GM19438 (cell line): ENCODE measurements at regions not wholly inside any gene's neighbourhood (a gene's known extent, or its start where the extent isn't known, plus 50 kb on each side); places are given as distances from the start of the nearest gene placed in this dataset.
"Not testable (repeated sequence)": the region's sequence is repeated elsewhere in the genome, so short reads cannot be mapped to it uniquely, and the experiment has no call there.

Source experiments
- ATAC-seq: cut with Tn5 transposase; IDR thresholded peaks from one replicate; pipeline ENCODE4 v1.9.1; 2021; ENCODE audit warnings: low read depth; ENCODE audit not compliant: unreplicated experiment

DNA sequence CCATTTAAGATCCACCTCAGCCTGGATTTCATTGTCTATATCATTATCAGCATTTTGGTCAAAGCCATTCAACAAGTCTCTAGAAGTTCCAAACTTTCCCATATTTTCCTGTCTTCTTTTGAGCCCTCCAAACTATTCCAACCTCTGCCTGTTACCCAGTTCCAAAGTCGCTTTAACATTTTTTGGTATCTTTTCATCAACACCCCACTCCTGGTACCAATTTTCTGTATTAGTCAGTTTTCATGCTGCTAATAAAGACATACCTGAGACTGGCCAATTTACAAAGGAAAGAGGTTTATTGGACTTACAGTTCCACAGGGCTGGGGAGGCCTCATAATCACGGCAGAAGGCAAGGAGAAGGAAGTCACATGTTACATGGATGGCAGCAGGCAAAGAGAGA lies 982.9 kb downstream of the TAF11L14 start:
- not testable (repeated sequence) for ATAC-seq

DNA sequence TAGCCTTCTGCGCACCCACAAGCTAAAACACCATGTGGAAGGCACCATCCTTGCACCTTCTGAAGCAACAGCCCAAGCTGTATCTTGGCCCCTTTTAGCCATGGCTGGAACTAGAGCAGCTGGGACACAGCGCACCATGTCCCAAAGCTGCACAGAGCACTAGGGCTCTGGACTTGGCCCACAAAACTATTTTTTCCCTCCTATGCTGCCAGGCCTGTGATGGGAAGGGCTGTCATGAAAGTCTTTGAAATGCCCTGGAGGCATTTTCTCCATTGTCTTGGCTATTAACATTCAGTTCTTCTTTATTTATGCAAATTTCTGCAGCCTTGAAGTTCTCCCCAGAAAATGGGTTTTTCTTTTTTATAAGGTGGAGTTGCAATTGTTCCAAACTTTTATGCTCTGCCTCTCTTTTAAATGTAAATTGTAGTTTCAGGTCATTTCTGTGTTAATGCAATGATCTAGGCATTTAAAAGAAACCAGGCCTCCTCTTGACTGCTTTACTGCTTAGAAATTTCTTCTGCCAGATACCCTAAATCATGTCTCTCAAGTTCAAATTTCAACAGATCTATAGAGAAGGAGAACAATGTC lies 996.3 kb downstream of the TAF11L14 start:
- ATAC-seq = no peak

- no peak for ATAC-seq
These were observed 1018.4 kb downstream of the TAF11L14 start for GRCh38 chr5:18652404-18653215.

DNA sequence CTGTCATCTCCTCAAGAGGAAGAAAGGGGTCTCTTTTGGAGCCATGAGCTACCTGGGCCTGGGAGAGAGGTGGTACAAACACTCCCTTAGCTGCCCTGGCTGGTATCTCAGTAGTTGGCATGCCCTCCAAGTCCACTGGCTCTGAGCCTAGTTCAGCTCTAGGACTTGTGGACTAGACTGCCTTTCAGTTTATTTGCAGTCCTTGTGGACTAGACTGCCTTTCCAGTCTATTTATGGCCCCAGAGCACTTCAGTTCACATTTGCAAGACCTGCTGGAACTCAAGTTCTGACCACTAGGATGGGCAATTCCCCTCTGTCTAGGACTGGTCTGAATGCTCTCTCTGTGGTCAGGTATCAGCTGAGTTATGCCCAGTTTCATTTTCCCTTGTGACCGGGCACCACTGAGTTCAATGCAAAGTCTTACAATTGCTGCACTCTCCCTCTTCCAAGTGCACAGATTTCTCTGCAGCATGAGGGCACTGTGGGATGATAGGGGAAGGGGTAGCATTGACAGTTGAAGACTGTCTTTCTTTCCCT lies 1019.0 kb downstream of the TAF11L14 start:
- ATAC-seq = no peak

GRCh38 chr5:18660511-18660910 lies 1026.3 kb downstream of the TAF11L14 start:
- no peak for ATAC-seq

GRCh38 chr5:18662231-18662630 lies 1028.0 kb downstream of the TAF11L14 start:
- no peak for ATAC-seq

GRCh38 chr5:18674212-18674611 lies 1040.0 kb downstream of the TAF11L14 start:
- not testable (repeated sequence) for ATAC-seq

DNA sequence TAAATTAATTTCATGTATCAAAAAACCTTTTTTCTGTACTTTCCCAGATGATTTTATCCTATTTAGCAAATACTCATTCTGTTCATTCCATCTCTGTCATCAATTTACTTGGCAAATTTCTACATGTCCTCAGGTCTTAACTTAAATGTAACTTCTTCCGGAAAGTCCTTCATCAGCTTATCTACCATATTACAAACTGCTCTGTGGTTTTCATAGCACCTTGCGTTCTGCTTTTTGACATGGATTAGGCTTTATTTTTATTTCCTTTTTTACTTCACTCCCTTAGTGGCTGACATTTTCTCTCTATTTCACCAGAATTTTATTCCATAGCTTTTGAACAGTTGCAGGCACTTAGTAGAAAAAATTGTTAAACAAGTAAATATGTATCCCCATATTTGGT lies 1040.8 kb downstream of the TAF11L14 start:
- no peak for ATAC-seq

DNA sequence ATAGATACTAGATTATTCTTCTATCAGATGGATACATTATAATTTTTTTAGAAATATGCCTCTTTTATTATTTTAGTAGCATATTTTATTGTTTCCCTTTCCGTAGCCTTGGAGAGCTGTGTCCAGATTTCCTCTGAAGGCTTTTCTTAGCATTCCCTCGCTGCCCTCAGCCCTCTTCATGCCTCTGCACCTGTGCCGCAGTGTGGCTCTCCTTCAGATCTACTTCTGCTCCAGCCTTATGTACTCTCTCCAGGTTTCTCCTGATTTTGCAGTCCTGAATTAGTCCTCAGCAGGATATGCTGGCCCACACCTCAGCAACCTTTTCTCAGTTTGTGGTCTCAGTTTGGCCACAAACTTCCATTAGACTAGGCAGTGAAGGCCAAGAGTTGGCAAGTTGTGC lies 1052.0 kb downstream of the TAF11L14 start:
- ATAC-seq = no peak

DNA sequence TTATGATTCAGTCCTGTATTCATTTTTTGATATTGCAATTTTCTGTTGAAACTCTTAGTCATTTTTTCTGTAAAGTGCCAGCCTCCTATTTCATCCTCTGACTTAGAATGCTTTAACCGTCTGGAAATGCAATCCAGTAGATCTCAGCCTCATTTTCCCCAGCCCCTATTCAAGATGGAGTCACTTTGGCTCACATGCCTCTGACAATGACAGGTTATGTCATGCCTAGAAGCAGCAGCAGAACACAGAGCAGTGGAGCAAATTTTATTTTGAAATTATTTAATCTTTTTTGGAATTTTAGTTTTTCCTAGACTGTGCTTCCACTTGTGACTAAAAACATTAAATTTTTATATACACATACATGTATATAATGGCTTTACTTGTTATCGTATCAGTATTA lies 1053.2 kb downstream of the TAF11L14 start:
- no peak for ATAC-seq

GRCh38 chr5:18699681-18700080 lies 1065.4 kb downstream of the TAF11L14 start:
- no peak for ATAC-seq

- ATAC-seq = no peak
These were observed 1068.6 kb downstream of the TAF11L14 start for GRCh38 chr5:18702821-18703220.

DNA sequence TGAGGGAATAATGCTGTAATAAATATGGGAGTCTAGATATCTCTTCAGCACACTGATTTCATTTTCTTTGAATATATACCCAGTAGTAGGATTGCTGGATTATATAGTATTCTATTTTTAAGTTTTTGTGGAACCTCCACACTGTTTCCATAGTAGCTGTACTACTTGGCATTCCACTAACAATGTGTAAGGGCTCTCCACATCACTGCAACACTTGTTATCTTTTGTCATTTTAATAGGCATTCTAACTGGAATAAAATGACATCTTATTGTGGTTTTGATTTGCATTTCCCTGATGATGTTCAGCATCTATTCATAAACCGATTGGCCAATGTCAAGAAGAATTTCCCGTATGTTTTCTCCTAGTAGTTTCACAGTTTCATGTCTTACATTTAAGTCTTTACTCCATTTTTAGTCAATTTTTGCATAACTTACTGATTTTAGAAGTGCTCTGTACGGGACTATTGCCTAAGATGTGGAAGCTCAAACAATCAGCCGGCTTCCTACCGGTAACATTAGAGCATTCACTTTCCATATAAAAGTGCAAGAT lies 1078.8 kb downstream of the TAF11L14 start:
- ATAC-seq = no peak

DNA sequence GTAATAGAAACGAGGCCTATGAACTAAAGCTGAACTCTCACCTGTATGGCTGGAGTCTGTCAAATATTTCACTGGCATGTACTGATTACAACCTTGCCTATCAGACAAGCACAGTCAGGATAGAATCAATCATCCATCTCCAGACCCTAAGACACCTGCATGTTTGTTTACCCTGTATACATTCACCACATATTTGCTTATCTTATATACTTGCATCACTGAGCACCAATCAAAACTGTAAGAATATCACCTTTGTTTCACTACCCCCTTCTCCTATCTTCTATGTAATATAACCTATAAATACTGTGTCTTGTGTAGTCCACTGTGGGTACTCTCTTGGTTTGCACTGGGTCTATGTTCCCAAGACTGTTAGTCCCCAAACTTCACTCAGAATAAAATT lies 1085.7 kb downstream of the TAF11L14 start:
- no peak for ATAC-seq

DNA sequence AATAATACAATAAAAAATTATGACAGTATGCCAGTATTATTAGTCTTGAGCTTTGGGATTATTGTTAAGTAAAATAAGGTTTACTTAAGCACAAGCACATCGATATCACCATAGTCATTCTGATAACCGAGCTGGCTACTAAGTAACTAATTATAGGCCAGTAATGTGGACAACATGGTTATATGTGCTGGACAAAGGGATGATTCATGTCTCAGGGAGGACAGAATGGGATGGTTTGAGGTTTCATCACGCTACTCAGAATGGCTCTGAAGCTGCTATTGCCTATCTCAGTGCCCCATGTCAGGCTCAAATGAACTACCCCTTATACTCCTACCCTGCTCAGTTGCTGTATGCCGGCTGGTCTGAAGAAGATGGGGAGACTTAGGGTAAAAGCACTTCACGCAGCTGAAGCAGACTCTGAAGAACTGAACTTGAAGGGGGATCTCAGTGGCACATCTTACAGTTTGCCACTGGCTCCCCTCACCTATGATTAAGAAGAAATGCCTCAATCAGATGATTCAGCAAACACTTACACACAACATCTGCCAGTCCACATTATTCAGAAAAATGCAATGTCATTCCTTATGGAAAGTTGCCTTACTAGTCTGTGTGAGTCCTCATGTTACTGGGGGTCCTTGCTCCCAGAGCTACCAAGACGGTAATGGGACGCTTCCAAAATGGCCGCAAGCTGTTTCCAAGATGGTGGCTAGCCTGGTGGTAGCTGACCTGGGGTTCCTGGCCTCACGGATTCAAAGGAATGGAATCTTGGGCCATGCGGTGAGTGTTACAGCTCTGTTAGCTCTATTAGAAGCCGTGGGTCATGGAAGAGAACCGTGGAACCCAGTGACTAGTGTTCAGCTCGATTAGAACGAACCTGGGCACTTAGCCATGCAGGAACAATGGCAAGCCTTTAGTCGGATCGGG lies 1098.6 kb downstream of the TAF11L14 start:
- no peak for ATAC-seq

DNA sequence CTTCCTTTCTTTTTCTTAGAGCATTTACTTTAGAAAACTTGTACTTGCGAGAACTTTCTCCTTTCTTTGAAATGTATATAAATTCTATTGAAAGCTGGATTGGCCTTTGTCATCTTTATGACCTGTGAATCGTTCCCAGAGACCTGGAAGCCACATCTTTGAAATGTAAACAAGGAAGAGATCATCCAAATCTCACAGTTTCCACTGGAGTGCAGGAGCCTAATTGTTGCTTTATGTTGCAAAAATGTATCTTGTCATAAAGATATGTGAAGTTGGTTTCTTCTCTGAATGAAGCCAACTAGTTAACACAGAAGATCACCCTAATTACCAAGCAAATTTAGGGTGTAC lies 1101.8 kb downstream of the TAF11L14 start:
- ATAC-seq = no peak

DNA sequence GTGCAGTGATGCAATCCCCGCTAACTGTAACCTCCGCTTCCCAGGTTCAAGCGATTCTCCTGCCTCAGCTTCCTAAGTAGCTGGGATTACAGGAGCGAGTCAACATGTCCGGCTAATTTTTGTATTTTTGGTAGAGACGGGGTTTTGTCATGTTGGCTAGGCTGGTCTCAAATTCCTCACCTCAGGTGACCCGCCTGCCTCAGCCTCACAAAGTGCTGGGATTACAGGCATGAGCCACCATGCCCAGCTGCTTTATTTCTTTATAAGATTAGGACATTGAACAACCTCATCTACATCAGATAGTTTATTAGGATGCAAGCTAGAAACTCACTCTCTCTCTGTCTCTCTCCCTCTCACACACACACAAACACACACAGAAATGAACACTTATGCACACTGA lies 1102.5 kb downstream of the TAF11L14 start:
- not testable (repeated sequence) for ATAC-seq

GRCh38 chr5:18740301-18740700 lies 1106.0 kb downstream of the TAF11L14 start:
- no peak for ATAC-seq

- ATAC-seq = no peak
These were observed 1108.6 kb downstream of the TAF11L14 start for GRCh38 chr5:18742830-18743229.

DNA sequence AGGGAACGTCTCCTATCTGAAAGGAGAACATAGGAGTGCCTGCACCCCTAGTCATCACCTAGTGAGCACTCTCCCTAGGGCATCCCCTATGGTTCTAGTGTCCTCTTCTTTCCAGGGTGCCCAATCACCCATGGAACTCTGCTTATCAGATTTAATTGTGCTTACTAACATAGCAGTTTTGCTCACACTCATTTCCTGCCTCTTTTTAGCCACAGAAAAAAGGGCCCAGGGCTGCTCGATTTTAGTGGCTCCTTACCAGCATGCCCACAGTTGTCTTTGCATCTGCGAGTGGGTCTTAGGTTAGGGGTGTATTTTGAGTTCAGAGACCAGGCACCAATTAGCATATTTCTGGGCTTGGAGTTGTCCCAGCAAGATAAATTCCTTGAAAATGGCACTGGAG lies 1110.2 kb downstream of the TAF11L14 start:
- no peak for ATAC-seq
